ENCODE measurements at regions not wholly inside any gene's neighbourhood (a gene's known extent, or its start where the extent isn't known, plus 50 kb on each side); places are given as distances from the start of the nearest gene placed in this dataset.

- TF ChIP-seq EZH2phosphoT487 (IDR thresholded peaks at IDR 0.05; ENCODE audit: borderline replicate concordance, low read length) (no peak), CTCF (IDR thresholded peaks at IDR 0.05; ENCODE audit: low read depth, low read length, poor library complexity, severe bottlenecking) (no peak)
Measured at GRCh38 chr9:16120727-16121126, 567.9 kb downstream of the CCDC171 start.
